ENCODE measurements at regions not wholly inside any gene's neighbourhood (a gene's known extent, or its start where the extent isn't known, plus 50 kb on each side); places are given as distances from the start of the nearest gene placed in this dataset.

DNA sequence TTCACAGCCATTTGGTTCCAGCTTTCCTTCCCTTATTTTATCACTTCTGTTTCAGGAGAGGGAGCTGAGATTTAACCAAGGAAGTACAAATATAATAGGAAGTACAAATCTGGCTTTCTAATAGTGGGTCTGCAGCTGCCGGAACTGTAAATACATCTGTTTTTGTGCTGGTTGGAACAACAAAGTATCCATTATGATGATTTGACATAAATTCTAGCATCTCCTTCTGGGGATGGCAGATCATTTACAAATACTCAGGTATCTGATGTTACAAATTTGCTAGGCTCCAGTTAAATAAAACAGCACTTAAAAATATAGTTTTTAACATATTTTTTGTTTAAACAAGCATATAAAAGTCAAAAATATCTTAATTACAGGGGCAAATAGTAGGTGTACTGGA, 131.3 kb upstream of the SMIM21 start:
- DNase-seq, result no peak

DNA sequence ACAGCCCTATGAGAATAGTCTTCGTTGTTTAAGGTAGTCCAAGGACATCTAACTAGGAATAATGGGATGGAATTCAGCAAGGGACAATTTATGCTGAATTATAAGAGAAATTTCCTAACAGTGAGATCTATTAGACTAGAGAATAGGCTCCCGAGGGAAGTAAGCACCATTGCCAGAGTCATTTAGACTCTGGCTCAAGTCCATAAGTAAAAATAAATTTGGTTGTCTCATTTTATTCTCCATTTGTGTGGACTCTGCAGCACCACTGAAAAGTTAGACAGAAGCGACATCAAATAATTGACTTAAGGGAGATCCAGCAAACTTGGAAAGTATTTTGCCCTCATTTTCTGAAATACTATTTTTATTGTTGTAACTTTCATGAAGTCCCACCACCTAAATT, 129.3 kb upstream of the SMIM21 start:
- no peak for DNase-seq

- no peak for DNase-seq
Observed at GRCh38 chr18:75554644-75555185, 127.2 kb upstream of the SMIM21 start.

DNA sequence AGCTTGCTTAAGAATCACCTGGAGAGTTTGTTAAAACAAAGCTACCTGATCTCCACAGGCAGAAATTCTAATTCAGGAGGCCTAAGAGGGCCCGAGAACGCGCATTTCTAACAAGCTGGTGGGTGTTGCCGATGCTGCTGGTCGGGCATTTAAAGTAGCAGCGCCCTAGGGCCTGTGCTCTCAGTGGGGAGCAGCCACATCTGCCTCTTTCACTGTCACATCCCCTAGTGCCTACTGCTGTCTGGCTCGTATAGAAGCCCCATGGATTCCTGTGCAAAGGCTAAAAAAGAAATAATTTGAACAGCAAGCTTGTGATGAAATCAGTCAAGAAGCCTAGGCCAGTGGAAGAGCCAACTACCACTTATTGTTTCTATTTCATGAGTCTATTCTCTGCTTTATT, 126.7 kb upstream of the SMIM21 start:
- DNase-seq, result no peak

DNA sequence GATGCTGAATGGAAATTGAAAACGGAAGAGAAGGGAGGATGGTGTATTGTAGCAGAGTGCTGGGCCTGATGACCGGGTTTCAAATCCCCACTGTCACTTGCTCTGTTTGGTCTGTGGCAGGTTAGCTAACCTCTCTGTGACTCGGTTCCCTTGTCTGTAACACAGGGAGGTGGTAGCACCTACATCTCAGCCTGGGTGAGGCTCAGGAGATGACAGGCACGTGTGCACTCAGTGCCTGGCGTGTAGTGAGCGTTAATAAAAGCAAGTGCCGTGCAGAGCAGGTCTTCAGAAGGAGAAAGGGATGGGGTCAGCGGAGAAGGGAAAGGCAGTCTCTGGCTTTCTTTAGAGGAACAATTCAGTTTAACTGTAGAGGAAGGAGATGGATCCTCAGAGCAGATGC, 125.5 kb upstream of the SMIM21 start:
- DNase-seq, result no peak

DNA sequence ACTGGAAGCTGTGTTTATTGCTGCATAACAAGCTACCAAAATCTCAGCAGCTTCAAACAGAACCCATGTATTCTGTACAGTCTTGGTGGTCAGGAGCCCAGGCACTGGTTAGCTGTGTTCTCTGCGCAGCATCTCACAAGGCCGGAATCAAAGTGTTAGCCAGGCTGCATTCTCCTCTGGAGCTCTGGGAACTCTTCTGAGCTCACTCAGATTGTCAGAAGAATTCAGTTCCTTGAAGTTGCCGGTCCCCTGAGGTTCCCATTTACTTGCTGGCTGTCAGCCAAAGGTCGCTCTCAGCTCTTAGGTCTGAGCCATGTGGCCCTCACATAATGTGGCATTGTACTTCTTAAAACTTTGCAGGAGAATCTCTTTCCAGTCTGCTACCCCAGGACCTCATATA, 123.6 kb upstream of the SMIM21 start:
- no peak for DNase-seq

DNA sequence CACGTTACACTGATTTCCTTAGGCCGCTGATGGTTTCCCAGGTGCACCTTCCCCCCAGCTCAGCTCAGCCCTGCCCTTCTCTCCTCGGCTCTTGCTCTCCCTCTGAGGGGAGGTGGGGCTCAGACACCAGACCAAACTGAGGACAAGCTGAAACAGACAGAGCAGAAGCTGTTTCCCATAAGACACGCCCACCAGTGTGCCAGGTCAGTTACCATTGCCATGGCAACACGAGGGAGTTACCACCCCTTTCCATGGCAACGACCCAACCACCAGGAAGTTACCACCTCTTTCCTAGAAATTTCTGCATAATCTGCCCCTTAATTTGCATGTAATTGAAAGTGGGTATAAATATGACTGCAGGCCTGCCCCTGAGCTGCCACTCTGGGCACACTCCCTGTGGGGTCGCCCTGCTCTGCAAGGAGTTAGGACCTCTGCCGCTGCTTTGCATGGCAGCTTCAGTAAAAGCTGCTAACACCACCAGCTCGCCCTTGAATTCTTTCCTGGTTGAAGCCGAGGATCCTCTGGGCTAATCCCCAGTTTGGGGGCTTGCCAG, 120.9 kb upstream of the SMIM21 start:
- DNase-seq, result peak; percentile 0

DNA sequence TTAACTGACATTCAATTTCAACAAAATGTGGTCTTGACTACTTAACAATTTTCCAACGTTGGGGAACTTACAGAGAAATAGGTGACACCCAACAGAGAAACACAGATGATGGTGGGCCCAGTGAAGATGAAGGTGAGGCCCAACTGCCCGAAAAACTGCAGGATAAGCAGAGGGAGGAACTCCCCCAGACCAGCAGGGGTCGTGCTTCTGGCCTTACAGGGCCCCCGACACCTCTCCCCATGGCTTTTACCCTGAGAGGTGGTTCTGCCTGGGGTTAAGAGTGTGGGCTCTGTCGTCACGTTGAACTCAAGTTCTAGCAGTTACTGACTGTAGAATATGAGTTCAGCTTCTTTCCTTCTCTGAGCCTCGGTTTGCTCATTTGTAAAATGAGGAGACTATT, 119.5 kb upstream of the SMIM21 start:
- no peak for DNase-seq

DNA sequence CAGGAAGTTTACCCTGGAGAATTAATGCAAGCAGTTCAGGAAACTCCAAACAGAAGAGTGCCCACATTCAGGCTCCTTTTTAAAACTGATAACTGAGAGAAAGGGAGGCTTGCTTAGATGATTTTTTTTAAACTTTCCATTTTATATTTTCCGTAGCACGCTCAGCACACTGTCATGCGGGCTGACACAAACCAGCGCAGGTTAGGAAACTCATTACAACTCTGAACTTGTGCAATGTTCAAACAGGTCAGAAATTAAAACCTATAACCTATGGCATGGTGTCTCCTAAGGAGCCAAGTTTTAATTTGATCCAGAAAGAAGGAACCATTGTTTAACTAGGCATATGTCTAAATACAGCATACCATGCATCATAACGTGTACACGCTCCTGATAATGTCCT, 117.7 kb upstream of the SMIM21 start:
- no peak for DNase-seq

DNA sequence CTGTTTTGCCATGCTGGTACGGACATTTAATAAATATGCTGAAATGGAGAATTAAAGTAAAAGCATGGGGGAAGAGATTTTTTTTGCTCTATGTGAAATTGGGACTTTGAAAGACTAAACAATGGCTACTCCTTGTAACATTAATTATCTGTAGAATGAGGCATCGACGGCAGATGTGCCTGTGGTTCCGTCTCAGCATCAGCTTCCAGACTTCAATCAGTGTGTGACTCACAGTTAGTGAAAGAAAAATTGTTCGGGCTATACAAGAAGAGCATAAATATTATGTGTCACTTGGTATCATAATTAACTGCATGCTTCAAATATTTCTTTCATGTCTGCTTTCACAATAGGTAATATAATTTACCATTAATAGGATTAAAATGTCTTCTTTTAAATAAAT, 117.0 kb upstream of the SMIM21 start:
- no peak for DNase-seq

GRCh38 chr18:75544051-75544481, 116.6 kb upstream of the SMIM21 start:
- no peak for DNase-seq

DNA sequence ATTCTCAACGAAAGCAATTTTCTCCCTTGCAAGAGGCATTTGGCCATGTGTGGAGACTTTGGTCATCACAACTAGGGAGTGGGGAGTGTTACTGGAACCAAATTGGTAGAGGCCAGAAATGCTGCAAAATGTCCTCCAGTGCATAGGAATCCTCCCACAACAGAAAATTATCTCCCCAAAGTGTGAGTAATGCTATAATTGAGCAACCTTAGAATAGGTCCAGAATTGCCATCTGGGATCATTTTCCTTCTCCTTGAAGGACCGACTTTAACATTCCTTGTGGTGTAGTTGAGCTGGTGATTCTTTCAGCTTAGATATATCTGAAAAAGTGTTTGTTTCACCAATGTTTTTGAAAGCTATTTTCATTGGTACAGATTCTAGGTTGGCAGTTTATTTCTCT, 111.2 kb upstream of the SMIM21 start:
- no peak for DNase-seq

DNA sequence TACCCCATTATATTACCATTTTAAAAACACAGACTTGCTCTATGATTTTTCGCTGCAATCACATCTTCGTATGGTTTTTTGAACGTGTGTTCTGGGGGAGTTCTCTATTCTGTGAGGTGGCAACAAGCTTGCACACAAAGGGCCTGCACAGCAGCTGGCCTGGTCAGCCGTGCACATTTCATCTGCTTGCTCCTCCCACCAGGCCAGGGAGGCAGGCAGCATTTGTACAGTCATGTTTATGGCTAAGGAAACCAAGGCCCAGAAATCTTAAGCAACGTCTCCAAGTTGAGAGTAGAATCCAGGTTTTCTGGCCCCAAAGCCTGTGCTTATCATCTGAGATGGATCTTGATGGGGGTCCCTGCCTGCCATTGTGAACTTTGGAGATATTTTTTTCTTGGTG, 106.4 kb upstream of the SMIM21 start:
- no peak for DNase-seq

DNA sequence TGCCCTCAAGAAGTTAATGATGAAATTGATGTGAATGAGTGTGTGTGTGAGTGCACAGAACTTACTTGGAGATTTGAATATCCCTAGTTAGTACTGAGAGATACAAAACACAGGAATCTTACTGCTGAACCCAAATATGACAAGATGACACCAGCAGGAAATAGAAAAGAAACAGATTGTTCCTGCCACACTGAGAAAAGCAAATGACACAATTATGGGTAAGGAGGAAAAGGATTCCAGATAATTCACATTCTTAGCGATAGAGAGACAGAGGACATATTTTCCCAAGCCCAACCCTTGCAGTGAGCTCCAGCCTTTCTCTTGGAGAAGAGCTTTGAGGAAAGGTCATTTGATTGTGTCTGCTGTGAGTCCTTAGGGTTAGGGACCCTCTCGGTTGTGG, 105.7 kb upstream of the SMIM21 start:
- no peak for DNase-seq

DNA sequence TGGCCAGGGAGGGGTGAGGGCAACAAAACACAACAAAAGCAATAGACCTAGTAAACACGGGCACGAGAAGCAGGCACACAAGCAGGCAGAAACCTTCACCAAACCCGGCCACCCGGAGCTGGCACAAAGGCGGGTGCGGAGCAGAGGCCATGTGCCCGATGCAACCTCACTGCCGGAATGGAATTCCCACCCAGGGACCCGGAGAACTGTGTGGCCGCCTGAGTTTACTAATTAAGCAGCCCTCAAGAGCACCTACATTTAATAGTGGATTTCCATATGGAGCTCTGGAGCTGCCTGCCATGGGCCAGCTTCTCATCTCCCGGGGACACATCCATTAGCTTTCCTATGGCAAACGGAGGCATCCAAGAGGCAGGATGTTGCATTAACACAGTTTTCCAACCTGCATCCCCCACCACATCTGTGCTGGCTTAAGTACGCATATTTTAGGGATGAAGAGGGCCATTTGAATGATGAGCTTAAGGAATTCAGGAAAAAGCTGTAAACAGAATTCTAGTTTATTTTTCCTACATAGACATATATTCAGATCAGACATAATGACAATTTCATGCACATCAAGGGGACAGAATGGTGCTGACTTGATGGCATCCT, 104.5 kb upstream of the SMIM21 start:
- no peak for DNase-seq

DNA sequence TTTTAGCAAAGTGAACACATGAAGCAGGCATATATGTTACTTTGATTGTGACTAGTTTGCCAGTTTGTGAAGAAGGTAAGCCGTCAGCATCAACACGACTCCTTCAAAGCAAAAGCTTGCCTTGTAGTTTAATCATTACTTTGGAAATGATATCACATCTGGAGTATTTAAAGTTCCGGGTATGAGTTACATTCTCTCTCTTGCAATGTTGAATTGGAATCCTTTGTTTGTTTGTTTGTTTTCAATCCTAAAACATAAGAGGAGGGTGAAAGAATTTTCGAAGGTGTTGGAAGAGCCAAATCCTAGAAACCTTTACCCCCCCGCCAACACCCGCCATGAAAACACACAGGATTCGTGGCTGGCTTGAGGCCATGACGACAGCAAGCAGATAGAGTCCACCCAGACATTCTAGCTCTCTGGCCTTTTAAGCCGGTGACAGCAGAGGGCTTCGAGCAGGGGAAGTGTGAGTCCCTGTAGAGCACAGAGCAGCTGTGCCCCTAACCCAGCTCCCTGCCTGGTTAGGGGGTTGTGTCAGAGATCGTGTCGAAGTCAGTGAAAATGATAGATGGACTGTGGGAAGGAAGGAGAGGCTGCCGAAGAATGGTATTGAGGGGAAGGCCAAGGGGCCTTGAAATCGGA, 103.8 kb upstream of the SMIM21 start:
- no peak for DNase-seq

- DNase-seq, result no peak
Observed at GRCh38 chr18:75530566-75531211, 103.2 kb upstream of the SMIM21 start.

DNA sequence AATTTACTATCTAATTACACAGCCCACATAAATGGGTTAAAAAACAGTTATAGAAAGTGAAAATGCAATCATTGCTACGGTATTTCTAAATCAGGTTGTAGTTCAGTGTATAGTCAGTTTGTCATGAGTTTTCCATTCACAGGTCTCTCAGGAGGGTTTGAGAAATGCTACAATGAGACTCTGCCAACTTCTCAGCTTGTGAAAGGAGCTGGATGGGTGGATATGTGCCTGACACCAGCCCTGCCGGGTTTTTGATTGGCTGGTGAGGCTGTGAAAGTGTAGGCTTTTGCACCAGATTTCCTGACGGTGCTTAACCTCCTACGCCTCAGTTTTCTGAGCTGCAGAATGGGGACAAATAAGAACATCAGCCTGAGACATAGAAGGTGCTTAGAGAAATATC, 102.6 kb upstream of the SMIM21 start:
- no peak for DNase-seq

DNA sequence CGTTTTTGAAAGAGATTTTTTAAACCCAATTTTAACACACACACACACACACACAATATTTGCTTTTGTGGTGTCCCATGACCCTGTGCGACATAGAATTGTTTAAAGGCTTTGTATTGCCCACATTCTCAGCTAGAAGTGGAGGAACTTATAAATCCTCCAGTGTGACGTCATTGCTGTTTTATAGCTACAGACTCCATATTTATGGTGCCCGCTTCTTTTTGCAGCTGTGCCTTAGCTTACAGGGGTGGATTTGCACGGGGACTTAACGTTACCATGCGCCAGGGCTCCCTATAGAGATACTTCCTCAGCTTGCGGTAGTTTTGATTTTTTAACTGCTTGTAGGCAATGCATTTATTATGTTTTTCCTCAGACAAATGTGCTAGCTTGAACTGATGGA, 101.9 kb upstream of the SMIM21 start:
- DNase-seq, result no peak

DNA sequence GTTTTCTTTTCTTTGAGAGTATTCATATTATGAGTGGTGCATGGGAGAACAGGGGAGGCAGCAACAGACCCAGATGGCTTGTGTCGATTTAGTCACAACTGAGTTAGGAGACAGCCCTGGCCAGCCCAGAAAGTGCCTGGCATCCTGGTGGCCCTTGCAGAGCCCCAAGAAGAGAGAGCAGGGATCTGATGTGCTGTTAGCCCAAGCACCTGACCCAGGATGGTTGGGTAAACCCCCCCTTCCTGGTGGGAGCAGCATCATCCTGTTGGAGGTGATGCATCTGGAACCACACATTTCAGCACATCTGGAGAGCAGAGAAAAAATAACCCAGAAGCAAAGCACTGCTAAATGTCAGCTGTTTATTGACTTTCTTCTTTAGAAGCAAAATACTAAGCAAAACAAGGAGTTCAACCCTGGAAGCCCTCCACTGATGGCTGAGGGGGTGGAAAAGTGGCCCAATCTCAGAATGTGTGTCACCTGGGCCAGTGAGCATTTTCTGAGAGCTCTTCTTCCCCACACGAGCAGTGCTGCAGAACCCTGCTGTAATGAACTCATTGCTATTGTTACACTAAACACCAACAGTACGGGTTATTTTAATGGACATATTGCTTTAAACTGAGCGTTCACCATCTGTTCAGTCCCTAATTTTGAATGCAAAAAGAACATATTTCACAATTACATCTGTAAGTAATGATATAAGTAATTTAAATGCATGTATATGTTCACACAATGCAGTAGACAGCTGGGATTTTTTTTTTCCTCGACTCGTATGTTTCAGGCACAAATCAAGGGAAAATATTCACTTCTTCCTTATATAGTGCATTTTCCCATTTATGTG, 100.6 kb upstream of the SMIM21 start:
- DNase-seq, result no peak

- no peak for DNase-seq
Observed at GRCh38 chr18:75526038-75526437, 98.5 kb upstream of the SMIM21 start.

- no peak for DNase-seq
Observed at GRCh38 chr18:75525331-75525730, 97.8 kb upstream of the SMIM21 start.

- DNase-seq, result no peak
Observed at GRCh38 chr18:75524841-75525240, 97.3 kb upstream of the SMIM21 start.
